D721Med (cell line): ENCODE measurements at regions not wholly inside any gene's neighbourhood (a gene's known extent, or its start where the extent isn't known, plus 50 kb on each side); places are given as distances from the start of the nearest gene placed in this dataset.
A peak's percentile ranks its signal among the peaks of the same experiment; 100 is the strongest.

Source experiments
- DNase-seq: peaks from one replicate; pipeline ENCODE4 v3.0.0; 2011; ENCODE audit warnings: low spot score; ENCODE audit not compliant: insufficient read length
- FAIRE-seq: peaks from 2 replicates; lab custom pipeline; 2011; peaks lifted over from hg19 to GRCh38; lab: Jason Lieb, UNC
- CTCF ChIP-seq: IDR thresholded peaks from 2 replicates; pipeline ENCODE4 v1.5.1; 2012; ENCODE audit warnings: mild to moderate bottlenecking, control low read depth; ENCODE audit not compliant: insufficient read depth; ENCODE audit errors: missing control alignments

GRCh38 chr1:219466766-219467165 is 146.1 kb downstream of the ZC3H11B start:
- no peak for TF ChIP-seq CTCF
- DNase-seq = no peak
- FAIRE-seq = peak; percentile 80

- DNase-seq (no peak), FAIRE-seq (peak; percentile 51)
- no peak for TF ChIP-seq CTCF
These were observed 147.5 kb downstream of the ZC3H11B start for GRCh38 chr1:219465212-219466093.

- TF ChIP-seq CTCF = no peak
- DNase-seq (no peak), FAIRE-seq (no peak)
These were observed 149.3 kb downstream of the ZC3H11B start for GRCh38 chr1:219463636-219464035.

GRCh38 chr1:219461981-219462400 is 150.9 kb downstream of the ZC3H11B start:
- no peak for FAIRE-seq
- no peak for DNase-seq
- TF ChIP-seq CTCF = no peak

GRCh38 chr1:219460896-219461815 is 151.7 kb downstream of the ZC3H11B start:
- no peak for TF ChIP-seq CTCF
- FAIRE-seq = no peak
- DNase-seq = no peak

- TF ChIP-seq CTCF = no peak
- DNase-seq (no peak), FAIRE-seq (no peak)
These were observed 152.6 kb downstream of the ZC3H11B start for GRCh38 chr1:219460081-219460895.
